A673 (cell line): ENCODE measurements at regions not wholly inside any gene's neighbourhood (a gene's known extent, or its start where the extent isn't known, plus 50 kb on each side); places are given as distances from the start of the nearest gene placed in this dataset.
"Not testable (repeated sequence)": the region's sequence is repeated elsewhere in the genome, so short reads cannot be mapped to it uniquely, and the experiment has no call there.

ENCODE experiments used
- BruUV-seq: library from RNA; stranded (reverse); fragments of 400-500 nt; replicated peaks from 2 replicates; lab custom pipeline; 2021; lab: Mats Ljungman, UMichigan
- CTCF ChIA-PET: fragments of 300-600 bp; sonication (Branson Sonifier 250); formaldehyde crosslinking; loops from one replicate; lab custom pipeline; 2022; ENCODE audit warnings: antibody characterized with exemption; lab: Charles Lee
- POLR2A ChIA-PET: fragments of 300-600 bp; sonication (Branson Sonifier 250); formaldehyde crosslinking; loops from one replicate; lab custom pipeline; 2022; ENCODE audit warnings: antibody characterized with exemption; ENCODE audit not compliant: low non-redundant PET; lab: Charles Lee
- DNase-seq: peaks from one replicate; pipeline ENCODE4 v3.0.0-alpha.2; 2015; ENCODE audit warnings: low spot score
- H3K27ac ChIP-seq: fragments of 200-600 bp; sonication (generic); 2 replicates; pipeline ENCODE4 v1.5.1; 2016; ENCODE audit warnings: mixed run types, low read depth, mild to moderate bottlenecking, mixed read lengths, antibody characterized with exemption, low read length; ENCODE audit not compliant: poor library complexity, severe bottlenecking
- H3K27me3 ChIP-seq: fragments of 200-600 bp; sonication (generic); replicated peaks from 2 replicates; pipeline ENCODE4 v1.6.1; 2017; ENCODE audit warnings: mixed run types, low read depth, mild to moderate bottlenecking, mixed read lengths, antibody characterized with exemption, low read length; ENCODE audit not compliant: insufficient read depth, poor library complexity
- H3K36me3 ChIP-seq: fragments of 200-600 bp; sonication (generic); 2 replicates; pipeline ENCODE4 v1.6.1; 2016; ENCODE audit warnings: mixed run types, mild to moderate bottlenecking, mixed read lengths, antibody characterized with exemption, low read length; ENCODE audit not compliant: insufficient read depth, poor library complexity, severe bottlenecking
- H3K4me1 ChIP-seq: fragments of 200-600 bp; sonication (generic); 2 replicates; pipeline ENCODE4 v1.6.1; 2017; ENCODE audit warnings: mixed run types, mild to moderate bottlenecking, mixed read lengths, antibody characterized with exemption, low read length; ENCODE audit not compliant: insufficient read depth, poor library complexity, severe bottlenecking
- H3K4me3 ChIP-seq: fragments of 200-600 bp; sonication (generic); 2 replicates; pipeline ENCODE4 v1.5.1; 2016; ENCODE audit warnings: low read depth, mixed run types, mild to moderate bottlenecking, mixed read lengths, low read length; ENCODE audit not compliant: poor library complexity, severe bottlenecking
- H3K9me3 ChIP-seq: fragments of 200-600 bp; sonication (generic); 2 replicates; pipeline ENCODE4 v1.6.1; 2016; ENCODE audit warnings: mixed run types, low read depth, mild to moderate bottlenecking, mixed read lengths, antibody characterized with exemption, low read length; ENCODE audit not compliant: poor library complexity, severe bottlenecking
- EZH2 ChIP-seq: fragments of 200-600 bp; sonication (generic); IDR thresholded peaks from 2 replicates; pipeline ENCODE4 v1.6.1; 2017; ENCODE audit warnings: borderline replicate concordance, low read depth, mild to moderate bottlenecking, mixed read lengths, antibody characterized with exemption, low read length; ENCODE audit not compliant: poor library complexity, severe bottlenecking
- intact Hi-C: fragments of 100-400 bp; cut with micrococcal nuclease; formaldehyde crosslinking; loops from one replicate; pipeline ENCODE4 v1.10.0; 2022; ENCODE audit not compliant: unreplicated experiment
- TF ChIP-seq, protein P1 (sequence below): fragments of 300-800, 200-600 bp; sonication (generic); conservative IDR thresholded peaks from 2 replicates; pipeline ENCODE4 v1.5.1; 2017; ENCODE audit warnings: low read depth, mild to moderate bottlenecking, antibody characterized with exemption, low read length, moderate library complexity, mixed read lengths

DNA sequence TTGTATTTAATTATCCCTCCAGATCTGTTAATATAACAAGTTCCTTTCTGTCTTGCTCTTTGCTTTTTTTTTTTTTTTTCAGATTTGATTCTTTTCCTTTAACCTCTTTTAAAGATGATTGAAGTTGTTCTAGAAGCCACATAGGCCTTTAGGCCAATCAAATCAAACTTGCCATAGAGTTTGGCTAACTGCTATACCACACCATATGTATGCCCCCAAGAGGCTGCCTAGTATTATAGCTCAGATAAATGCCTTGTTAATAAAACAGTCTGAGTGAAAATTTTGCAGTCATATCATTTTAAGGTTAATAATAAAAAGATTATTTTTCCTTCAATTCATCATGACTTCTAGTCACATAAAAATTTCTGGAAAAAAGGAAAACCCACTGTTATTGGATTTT is 696.0 kb upstream of the CHRM3 start:
- POLR2A ChIA-PET, result no interaction called here
- Histone ChIP-seq H3K9me3 (no peaks in the 10 kb centered on the region), H3K27me3 (no peaks in the 10 kb centered on the region), H3K4me3 (no peak overlapping the region), H3K4me1 (no peaks in the 10 kb centered on the region), H3K36me3 (no peaks in the 10 kb centered on the region), H3K27ac (no peak overlapping the region)
- intact Hi-C loops, result no loop called here
- BruUV-seq, result no TSS peak
- TF ChIP-seq, protein P1, sequence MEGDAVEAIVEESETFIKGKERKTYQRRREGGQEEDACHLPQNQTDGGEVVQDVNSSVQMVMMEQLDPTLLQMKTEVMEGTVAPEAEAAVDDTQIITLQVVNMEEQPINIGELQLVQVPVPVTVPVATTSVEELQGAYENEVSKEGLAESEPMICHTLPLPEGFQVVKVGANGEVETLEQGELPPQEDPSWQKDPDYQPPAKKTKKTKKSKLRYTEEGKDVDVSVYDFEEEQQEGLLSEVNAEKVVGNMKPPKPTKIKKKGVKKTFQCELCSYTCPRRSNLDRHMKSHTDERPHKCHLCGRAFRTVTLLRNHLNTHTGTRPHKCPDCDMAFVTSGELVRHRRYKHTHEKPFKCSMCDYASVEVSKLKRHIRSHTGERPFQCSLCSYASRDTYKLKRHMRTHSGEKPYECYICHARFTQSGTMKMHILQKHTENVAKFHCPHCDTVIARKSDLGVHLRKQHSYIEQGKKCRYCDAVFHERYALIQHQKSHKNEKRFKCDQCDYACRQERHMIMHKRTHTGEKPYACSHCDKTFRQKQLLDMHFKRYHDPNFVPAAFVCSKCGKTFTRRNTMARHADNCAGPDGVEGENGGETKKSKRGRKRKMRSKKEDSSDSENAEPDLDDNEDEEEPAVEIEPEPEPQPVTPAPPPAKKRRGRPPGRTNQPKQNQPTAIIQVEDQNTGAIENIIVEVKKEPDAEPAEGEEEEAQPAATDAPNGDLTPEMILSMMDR, result no peak
- no peak for TF ChIP-seq EZH2
- no peak for DNase-seq
- CTCF ChIA-PET, result no interaction called here

DNA sequence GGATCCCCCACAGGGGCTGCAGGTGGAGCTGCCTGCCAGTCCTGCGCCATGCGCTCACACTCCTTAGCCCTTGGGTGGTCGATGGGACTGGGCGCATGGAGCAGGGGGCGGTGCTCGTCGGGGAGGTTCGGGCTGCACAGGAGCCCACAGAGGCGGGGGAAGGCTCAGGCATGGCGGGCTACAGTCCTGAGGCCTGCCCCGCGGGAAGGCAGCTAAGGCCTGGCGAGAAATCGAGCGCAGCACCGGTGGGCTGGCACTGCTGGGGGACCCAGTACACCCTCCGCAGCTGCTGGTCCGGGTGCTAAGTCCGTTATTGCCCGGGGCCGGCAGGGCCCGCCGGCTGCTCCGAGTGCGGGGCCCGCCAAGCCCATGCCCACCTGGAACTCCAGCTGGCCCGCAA is 701.8 kb upstream of the CHRM3 start:
- POLR2A ChIA-PET, H3K27me3 ChIP-seq, H3K36me3 ChIP-seq, DNase-seq, BruUV-seq, intact Hi-C loops, H3K27ac ChIP-seq, H3K4me3 ChIP-seq, H3K9me3 ChIP-seq, CTCF ChIA-PET, H3K4me1 ChIP-seq: not testable (repeated sequence)

DNA sequence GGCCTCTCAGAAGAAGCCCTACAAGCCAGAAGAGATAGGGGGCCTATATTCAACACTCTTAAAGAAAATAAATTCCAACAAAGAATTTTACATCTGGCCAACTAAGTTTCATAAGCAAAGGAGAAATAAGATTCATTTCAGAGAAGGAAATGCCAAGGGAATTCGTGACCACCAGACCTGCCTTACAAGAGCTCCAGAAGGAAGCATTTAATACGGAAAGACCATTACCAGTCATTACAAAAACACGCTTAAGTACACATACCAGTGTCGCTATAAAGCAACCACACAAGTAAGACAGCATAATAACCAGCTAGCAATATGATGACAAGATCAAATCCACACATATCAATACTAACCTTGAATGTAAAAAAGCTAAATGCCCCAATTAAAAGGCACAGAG is 704.9 kb upstream of the CHRM3 start:
- DNase-seq, result no peak
- no peaks in the 10 kb centered on the region for H3K4me1 ChIP-seq
- TF ChIP-seq, protein P1, result no peak
- TF ChIP-seq EZH2, result no peak
- no peaks in the 10 kb centered on the region for H3K9me3 ChIP-seq
- H3K4me3 ChIP-seq, result no peak overlapping the region
- intact Hi-C loops, result no loop called here
- H3K36me3 ChIP-seq, result no peaks in the 10 kb centered on the region
- H3K27ac ChIP-seq, result no peak overlapping the region
- no TSS peak for BruUV-seq
- ChIA-PET CTCF (no interaction called here), POLR2A (no interaction called here)
- H3K27me3 ChIP-seq, result no peaks in the 10 kb centered on the region

DNA sequence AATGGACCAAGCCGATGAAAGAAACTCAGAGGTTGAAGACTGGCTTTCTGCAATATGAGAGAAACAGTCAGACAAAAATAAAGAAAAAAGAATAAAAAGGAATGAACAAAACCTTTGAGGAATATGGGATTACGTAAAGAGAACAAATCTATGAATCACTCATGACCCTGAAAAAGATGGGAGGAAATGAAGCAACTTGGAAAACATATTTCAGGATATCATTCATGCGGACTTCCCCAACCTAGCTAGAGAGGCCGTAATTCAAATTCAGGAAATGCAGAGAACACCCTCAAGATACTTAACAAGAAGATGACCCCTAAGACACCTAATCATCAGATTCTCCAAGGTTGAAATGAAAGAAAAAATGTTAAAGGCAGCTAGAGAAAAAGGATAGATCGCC is 705.3 kb upstream of the CHRM3 start:
- POLR2A ChIA-PET, result no interaction called here
- Histone ChIP-seq H3K27ac (no peak overlapping the region), H3K27me3 (no peaks in the 10 kb centered on the region), H3K36me3 (no peaks in the 10 kb centered on the region), H3K9me3 (no peaks in the 10 kb centered on the region), H3K4me1 (no peaks in the 10 kb centered on the region), H3K4me3 (no peak overlapping the region)
- no peak for DNase-seq
- TF ChIP-seq, protein P1, result no peak
- TF ChIP-seq EZH2, result no peak
- CTCF ChIA-PET, result no interaction called here
- intact Hi-C loops, result no loop called here
- no TSS peak for BruUV-seq
